ENCODE measurements at regions not wholly inside any gene's neighbourhood (a gene's known extent, or its start where the extent isn't known, plus 50 kb on each side); places are given as distances from the start of the nearest gene placed in this dataset.

DNA sequence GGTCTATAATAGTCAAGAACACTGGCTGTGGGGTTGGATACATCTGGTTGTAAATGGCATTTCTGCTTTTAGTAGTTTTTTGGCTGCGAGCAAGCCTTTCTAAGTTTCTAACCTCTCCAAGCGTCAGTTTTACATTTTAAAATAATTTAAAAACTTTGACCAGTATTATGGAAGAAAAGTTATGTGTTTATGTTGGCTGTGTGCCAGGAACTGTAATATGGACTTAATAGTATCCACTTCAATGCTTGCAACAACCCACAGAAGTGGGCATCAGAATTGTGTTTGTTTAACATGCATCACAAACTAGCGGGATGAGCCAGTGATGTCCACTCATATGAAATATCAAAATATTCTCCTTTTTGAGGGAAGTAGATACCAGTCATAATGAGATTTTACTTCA is 844.2 kb downstream of the JRKL start:
- no peak overlapping the region for H4K8ac ChIP-seq (ENCODE audit: low read depth in 2 of 2, low read length in 2 of 2)
- TF ChIP-seq MAFK (IDR thresholded peaks at IDR 0.05; ENCODE audit: low read depth, low read length) (no peak), SMC3 (IDR thresholded peaks at IDR 0.05; ENCODE audit: low read depth, low read length) (no peak), CEBPB (IDR thresholded peaks at IDR 0.05; ENCODE audit: low read depth, low read length) (no peak), MAZ (IDR thresholded peaks at IDR 0.05; ENCODE audit: borderline replicate concordance, low read depth, low read length) (no peak), ELK1 (IDR thresholded peaks at IDR 0.05; ENCODE audit: borderline replicate concordance, low read depth, low read length) (no peak), MXI1 (IDR thresholded peaks at IDR 0.05; ENCODE audit: borderline replicate concordance, low read depth, low read length) (no peak), USF2 (IDR thresholded peaks at IDR 0.05; ENCODE audit: low read depth, low read length) (no peak), BHLHE40 (IDR thresholded peaks at IDR 0.05; ENCODE audit: low read depth, low read length) (no peak), RAD21 (IDR thresholded peaks at IDR 0.05; ENCODE audit: low read length) (no peak), CHD1 (IDR thresholded peaks at IDR 0.05; ENCODE audit: low read depth, low read length) (no peak), FOS (IDR thresholded peaks at IDR 0.05; ENCODE audit: low read depth, low read length) (no peak), RCOR1 (IDR thresholded peaks at IDR 0.05; ENCODE audit: insufficient replicate concordance, low read length) (no peak), NFE2L2 (IDR thresholded peaks at IDR 0.05; ENCODE audit: low read depth, low read length) (no peak)
- TF ChIP-seq, protein P1, sequence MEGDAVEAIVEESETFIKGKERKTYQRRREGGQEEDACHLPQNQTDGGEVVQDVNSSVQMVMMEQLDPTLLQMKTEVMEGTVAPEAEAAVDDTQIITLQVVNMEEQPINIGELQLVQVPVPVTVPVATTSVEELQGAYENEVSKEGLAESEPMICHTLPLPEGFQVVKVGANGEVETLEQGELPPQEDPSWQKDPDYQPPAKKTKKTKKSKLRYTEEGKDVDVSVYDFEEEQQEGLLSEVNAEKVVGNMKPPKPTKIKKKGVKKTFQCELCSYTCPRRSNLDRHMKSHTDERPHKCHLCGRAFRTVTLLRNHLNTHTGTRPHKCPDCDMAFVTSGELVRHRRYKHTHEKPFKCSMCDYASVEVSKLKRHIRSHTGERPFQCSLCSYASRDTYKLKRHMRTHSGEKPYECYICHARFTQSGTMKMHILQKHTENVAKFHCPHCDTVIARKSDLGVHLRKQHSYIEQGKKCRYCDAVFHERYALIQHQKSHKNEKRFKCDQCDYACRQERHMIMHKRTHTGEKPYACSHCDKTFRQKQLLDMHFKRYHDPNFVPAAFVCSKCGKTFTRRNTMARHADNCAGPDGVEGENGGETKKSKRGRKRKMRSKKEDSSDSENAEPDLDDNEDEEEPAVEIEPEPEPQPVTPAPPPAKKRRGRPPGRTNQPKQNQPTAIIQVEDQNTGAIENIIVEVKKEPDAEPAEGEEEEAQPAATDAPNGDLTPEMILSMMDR (conservative IDR thresholded peaks at IDR 0.05; ENCODE audit: low read depth, low read length) = no peak
- no peak overlapping the region for H2BK5ac ChIP-seq (ENCODE audit: low read depth, low read length, poor library complexity, severe bottlenecking)
- no peak overlapping the region for H2BK15ac ChIP-seq (ENCODE audit: low read depth, low read length)
- no peak overlapping the region for H2BK120ac ChIP-seq (ENCODE audit: low read depth, low read length)
- H3K18ac ChIP-seq (ENCODE audit: low read depth, low read length) = no peak overlapping the region
- H4K91ac ChIP-seq (ENCODE audit: insufficient read depth, low read depth, low read length) = no peak overlapping the region
- dilution Hi-C loops (cut with HindIII; ENCODE audit: low sequenced_read_pairs, unreplicated experiment) (no loop called here), in situ Hi-C loops (cut with MboI; ENCODE audit: low sequenced_read_pairs) (no loop called here), intact Hi-C loops (cut with micrococcal nuclease) (no loop called here)
- peaks cover 2% of the 10 kb centered on the region for H3K9me3 ChIP-seq (ENCODE audit: control insufficient read depth, insufficient read depth, low read length)
- no peaks in the 10 kb centered on the region for H3K4me1 ChIP-seq (ENCODE audit: control insufficient read depth, insufficient read depth, low read length)
- H4K5ac ChIP-seq (ENCODE audit: low read depth, low read length) = no peak overlapping the region
- no peak overlapping the region for H3K56ac ChIP-seq (ENCODE audit: extremely low read depth, insufficient read depth, low read length)
- H3K27ac ChIP-seq (ENCODE audit: insufficient read depth, low read length) = no peak overlapping the region
- no peak overlapping the region for H3K4ac ChIP-seq (ENCODE audit: low read depth, low read length)
- POLR2A ChIA-PET (ENCODE audit: unreplicated experiment) = no interaction called here
- no peak overlapping the region for H3K14ac ChIP-seq (replicated peaks; ENCODE audit: low read depth, low read length)
- H3K4me2 ChIP-seq (ENCODE audit: low read depth, low read length) = no peak overlapping the region
- no peaks in the 10 kb centered on the region for H3K36me3 ChIP-seq (ENCODE audit: control insufficient read depth, insufficient read depth, low read length)
- no peak overlapping the region for H2AFZ ChIP-seq (replicated peaks; ENCODE audit: low read length, poor library complexity)
- H4K20me1 ChIP-seq (ENCODE audit: insufficient read depth, low read length) = no peaks in the 10 kb centered on the region
- CTCF ChIA-PET = no interaction called here
- H3K4me3 ChIP-seq (ENCODE audit: insufficient read depth, low read depth, low read length) = no peak overlapping the region
- BruUV-seq (replicated peaks) = no TSS peak
- no peaks in the 10 kb centered on the region for H3K79me1 ChIP-seq (ENCODE audit: low read depth in 1 of 2, low read length in 2 of 2)
- no peak overlapping the region for H3K23ac ChIP-seq (ENCODE audit: low read depth, low read length)
- DNase-seq (no peak), ATAC-seq (ENCODE audit: low read depth) (no peak)
- no peaks in the 10 kb centered on the region for H3K27me3 ChIP-seq (ENCODE audit: control insufficient read depth, insufficient read depth, low read length)
- no peaks in the 10 kb centered on the region for H3K9me1 ChIP-seq (ENCODE audit: insufficient read depth, low read length)
- H3K9ac ChIP-seq (ENCODE audit: low read depth, low read length) = no peak overlapping the region
- H2AK5ac ChIP-seq (ENCODE audit: low read depth, low read length) = no peak overlapping the region
- no peak overlapping the region for H2AK9ac ChIP-seq (replicated peaks; ENCODE audit: low read depth, low read length, poor library complexity)
- no peak overlapping the region for H2BK20ac ChIP-seq (ENCODE audit: low read depth, low read length)
- WGBS, 2 experiments (ENCODE audit: extremely low coverage in 2 of 2, insufficient read length in 1 of 2) = no CpG with 5 or more reads among the region's 3 CpGs

Data from IMR-90 (cell line).